GM18909 (cell line): ENCODE measurements at regions not wholly inside any gene's neighbourhood (a gene's known extent, or its start where the extent isn't known, plus 50 kb on each side); places are given as distances from the start of the nearest gene placed in this dataset.
"Not testable (repeated sequence)": the region's sequence is repeated elsewhere in the genome, so short reads cannot be mapped to it uniquely, and the experiment has no call there.

Experiments used
- ATAC-seq: cut with Tn5 transposase; IDR thresholded peaks from one replicate; pipeline ENCODE4 v1.9.1; 2021; ENCODE audit warnings: mild to moderate bottlenecking; ENCODE audit not compliant: unreplicated experiment, poor library complexity

DNA sequence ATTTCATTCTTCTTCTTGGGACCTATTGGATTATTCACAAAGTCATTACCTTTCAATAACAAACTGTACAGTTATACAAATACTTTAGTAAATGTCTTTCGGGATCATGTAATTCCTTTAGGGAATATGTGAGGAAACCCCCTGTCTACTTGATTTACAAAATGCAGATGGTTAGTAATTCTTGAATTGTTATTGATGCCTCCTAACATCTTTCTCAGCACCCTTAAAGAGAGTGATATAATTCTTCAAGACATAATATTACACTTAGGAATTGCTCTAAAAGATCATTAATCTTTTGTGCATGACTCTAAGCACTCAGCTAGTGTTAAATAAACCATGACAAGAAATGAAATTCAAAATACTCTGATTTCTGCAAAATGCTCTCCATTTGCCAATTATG lies 988.1 kb upstream of the HS3ST1 start:
- ATAC-seq: no peak

DNA sequence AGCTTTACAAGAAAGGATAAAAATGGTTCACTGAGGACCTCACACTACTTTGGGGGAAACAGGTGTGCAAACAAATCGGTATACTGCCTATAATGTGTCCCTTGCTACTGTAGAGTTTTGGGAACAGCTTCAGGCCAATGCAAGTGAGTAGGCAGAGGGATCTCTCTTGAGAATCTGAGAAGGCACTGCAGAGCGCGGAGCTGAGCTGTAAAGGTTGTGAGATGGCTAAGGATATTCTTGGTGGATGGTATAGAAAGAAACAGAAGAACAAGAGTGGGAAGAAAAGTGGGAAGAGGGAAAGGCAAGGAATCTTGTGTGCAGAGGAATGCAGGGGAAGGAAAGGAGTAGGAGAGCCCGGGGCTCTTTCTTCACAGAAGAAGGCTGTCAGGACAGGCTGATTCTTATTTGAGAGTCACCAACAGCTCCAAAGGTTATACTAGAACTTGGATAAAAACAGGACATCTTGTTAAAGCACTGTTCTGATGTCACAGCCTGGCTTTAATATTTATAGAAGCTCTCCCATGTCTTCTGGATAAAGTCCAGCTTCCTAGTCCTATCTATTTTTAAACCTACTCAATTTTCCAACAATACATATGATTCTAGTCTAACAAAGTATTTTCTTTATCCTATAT lies 985.6 kb upstream of the HS3ST1 start:
- ATAC-seq: no peak

- ATAC-seq: no peak
Observed at GRCh38 chr4:12411072-12411471, 982.4 kb upstream of the HS3ST1 start.

- no peak for ATAC-seq
Observed at GRCh38 chr4:12409507-12410190, 981.0 kb upstream of the HS3ST1 start.

GRCh38 chr4:12408364-12408763 lies 979.7 kb upstream of the HS3ST1 start:
- ATAC-seq: no peak

GRCh38 chr4:12403175-12403574 lies 974.5 kb upstream of the HS3ST1 start:
- ATAC-seq: no peak

- ATAC-seq: no peak
Observed at GRCh38 chr4:12399781-12400180, 971.1 kb upstream of the HS3ST1 start.

- ATAC-seq: no peak
Observed at GRCh38 chr4:12393631-12394262, 965.1 kb upstream of the HS3ST1 start.

GRCh38 chr4:12389604-12390003 lies 960.9 kb upstream of the HS3ST1 start:
- ATAC-seq: no peak

GRCh38 chr4:12382567-12382966 lies 953.9 kb upstream of the HS3ST1 start:
- no peak for ATAC-seq

GRCh38 chr4:12379191-12379590 lies 950.5 kb upstream of the HS3ST1 start:
- ATAC-seq: no peak

- ATAC-seq: no peak
Observed at GRCh38 chr4:12375805-12376204, 947.1 kb upstream of the HS3ST1 start.

GRCh38 chr4:12365869-12366268 lies 937.2 kb upstream of the HS3ST1 start:
- not testable (repeated sequence) for ATAC-seq

GRCh38 chr4:12360391-12360790 lies 931.7 kb upstream of the HS3ST1 start:
- no peak for ATAC-seq

DNA sequence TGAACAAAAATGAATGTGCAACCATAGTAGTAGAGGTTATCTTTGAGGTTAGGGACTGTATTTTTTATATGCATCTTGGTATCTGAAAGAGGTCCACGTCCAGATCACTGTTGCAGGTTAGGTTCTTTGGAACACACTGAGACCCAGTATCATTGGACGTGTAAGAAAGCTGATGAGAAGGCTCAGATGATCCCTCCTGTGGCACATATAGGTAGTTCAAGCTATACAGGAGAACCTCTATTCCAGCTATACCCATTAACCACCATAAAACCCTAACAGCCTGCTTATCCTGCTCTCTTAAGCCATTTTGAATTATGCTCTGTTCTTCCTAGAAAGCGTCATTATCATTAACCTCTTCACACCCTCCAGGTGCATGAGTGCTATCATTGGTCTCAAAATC lies 930.7 kb upstream of the HS3ST1 start:
- no peak for ATAC-seq

- not testable (repeated sequence) for ATAC-seq
Observed at GRCh38 chr4:12333083-12333482, 904.4 kb upstream of the HS3ST1 start.

- no peak for ATAC-seq
Observed at GRCh38 chr4:12324965-12325364, 896.3 kb upstream of the HS3ST1 start.

DNA sequence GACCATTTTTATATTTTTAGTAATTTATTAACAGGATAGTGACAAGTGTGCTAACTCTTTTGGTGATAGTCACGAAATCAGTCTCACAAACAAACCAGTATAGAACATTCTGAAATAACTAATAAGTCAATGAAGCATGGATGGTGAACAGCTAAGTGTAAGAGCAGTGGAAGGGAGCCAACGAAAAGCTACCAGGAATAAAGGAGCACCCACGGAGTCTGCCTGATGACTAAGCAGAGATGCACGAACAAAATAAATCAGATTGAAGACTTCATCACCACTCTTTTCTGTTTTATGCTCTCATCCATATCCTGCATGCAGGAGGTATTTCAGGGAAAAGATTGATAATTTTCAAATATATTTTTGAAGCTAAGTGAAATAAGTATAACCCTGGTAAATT lies 891.1 kb upstream of the HS3ST1 start:
- no peak for ATAC-seq

DNA sequence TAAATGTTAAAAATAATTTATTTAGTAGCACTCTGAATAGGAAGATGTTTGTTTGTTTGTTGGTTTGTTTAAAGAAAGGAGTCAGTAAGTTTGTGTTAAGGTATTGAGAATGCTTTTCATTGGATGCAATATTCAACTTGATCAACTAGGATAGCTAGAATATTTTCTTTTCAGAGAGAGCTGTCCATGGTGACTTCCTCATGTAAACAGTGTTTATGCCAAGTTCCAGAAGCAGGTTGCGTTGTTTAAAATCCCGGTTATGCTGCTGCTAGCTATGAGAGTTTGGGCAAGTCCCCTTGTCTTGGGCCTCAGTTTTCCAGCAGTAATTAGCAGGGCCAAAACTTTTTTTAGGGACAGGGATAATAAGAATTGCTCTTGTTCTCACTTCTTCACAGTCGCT lies 876.2 kb upstream of the HS3ST1 start:
- ATAC-seq: no peak

- ATAC-seq: no peak
Observed at GRCh38 chr4:12296366-12296765, 867.7 kb upstream of the HS3ST1 start.

DNA sequence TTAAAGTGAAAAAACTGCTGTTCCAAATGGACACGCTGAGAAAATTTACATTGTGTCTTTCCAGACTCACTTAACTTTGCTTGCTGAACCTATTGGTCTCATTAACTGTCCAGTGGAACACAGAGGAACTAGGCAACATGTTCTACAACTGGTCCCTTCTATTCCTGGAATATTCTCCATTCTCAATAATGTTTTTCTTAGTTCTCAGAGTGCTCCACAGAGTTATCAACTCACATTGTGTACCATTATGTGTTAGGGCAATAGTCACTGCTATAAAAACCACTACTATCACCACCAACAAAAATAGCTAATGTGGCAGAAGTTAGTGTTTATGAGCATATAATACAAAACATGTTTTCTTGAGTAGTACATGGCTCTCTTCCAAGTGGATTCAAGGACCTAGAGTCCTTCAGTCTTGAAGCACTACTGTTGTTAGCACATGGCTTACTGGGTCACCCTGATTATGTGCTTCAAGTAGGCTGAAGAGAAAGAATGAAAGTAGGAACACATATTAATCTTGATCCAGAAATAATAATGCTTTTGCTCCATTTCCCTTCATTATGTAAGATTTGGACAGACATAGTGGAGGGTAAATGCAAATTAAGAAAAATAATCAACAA lies 865.3 kb upstream of the HS3ST1 start:
- ATAC-seq: no peak
